Right lobe of liver (tissue), 4 donors: ENCODE measurements at regions not wholly inside any gene's neighbourhood (a gene's known extent, or its start where the extent isn't known, plus 50 kb on each side); places are given as distances from the start of the nearest gene placed in this dataset.

Experiments
- CTCF ChIP-seq, 4 donors: fragments of 200-600 bp in 3 of 4; fragments of 450-650 bp in 1 of 4; IDR thresholded peaks; one replicate each; pipeline versions ENCODE4 v1.5.1 to v1.8.0; 2016 to 2022; ENCODE audit warnings: antibody characterized with exemption in 4 of 4, mild to moderate bottlenecking in 2 of 4
- POLR2A ChIP-seq: fragments of 450-650 bp; IDR thresholded peaks from one replicate; pipeline ENCODE4 v1.6.1; 2017; ENCODE audit warnings: antibody characterized with exemption, mild to moderate bottlenecking
- donor health status: DM: no; HTN: no; CAD: no.
- donor health status: DM: no; HTN: no; CAD: no.
- donor health status: DM: no; HTN: yes; CAD: no.

GRCh38 chr1:166273618-166274017 lies 106.8 kb upstream of the FAM78B start:
- TF ChIP-seq POLR2A (no peak), CTCF (IDR thresholded peaks at IDR 0.05) (no peak)
